HCT116 (cell line): ENCODE measurements at regions not wholly inside any gene's neighbourhood (a gene's known extent, or its start where the extent isn't known, plus 50 kb on each side); places are given as distances from the start of the nearest gene placed in this dataset.

Source experiments
- ATAC-seq: fragments of 200-7000 bp; cut with Tn5 transposase; 2 replicates; pipeline ENCODE4 v1.9.1; 2020; ENCODE audit warnings: mild to moderate bottlenecking, moderate library complexity
- BruUV-seq: library from RNA; stranded (reverse); fragments of 400-500 nt; replicated peaks from 2 replicates; lab custom pipeline; 2021; lab: Mats Ljungman, UMichigan
- CTCF ChIA-PET: fragments of 300-600 bp; sonication (Branson Sonifier 250); formaldehyde crosslinking; loops from one replicate; lab custom pipeline; 2021; ENCODE audit warnings: antibody characterized with exemption; lab: Charles Lee
- POLR2A ChIA-PET: fragments of 300-600, 350-600 bp; sonication (Branson Sonifier 250); formaldehyde crosslinking; loops from one replicate; lab custom pipeline; 2021; ENCODE audit warnings: antibody characterized with exemption; lab: Charles Lee
- RAD21 ChIA-PET, 2 experiments: fragments of 300-600 bp; sonication (Branson Sonifier 250); formaldehyde crosslinking; loops; one replicate each; lab custom pipeline; 2023; ENCODE audit warnings: low total read pairs in 2 of 2; ENCODE audit not compliant: uncharacterized antibody in 2 of 2, unreplicated experiment in 2 of 2, low non-redundant PET in 1 of 2; lab: Charles Lee
- DNase-seq: peaks from one replicate; pipeline ENCODE4 v3.0.0-alpha.2; 2010; ENCODE audit warnings: low read depth, low spot score
- H2AFZ ChIP-seq: fragments of 200-600 bp; shearing (Covaris generic), sonication (generic); 2 replicates; pipeline ENCODE4 v1.6.1; 2017; ENCODE audit warnings: low read depth, mixed run types, mixed read lengths, antibody characterized with exemption, low read length; ENCODE audit not compliant: poor library complexity, severe bottlenecking
- H3K27ac ChIP-seq: 2 replicates; pipeline ENCODE4 v1.5.1; 2012; ENCODE audit warnings: low read depth, low read length
- H3K27me3 ChIP-seq: fragments of 200-600 bp; sonication (generic); 2 replicates; pipeline ENCODE4 v1.6.1; 2016; ENCODE audit warnings: mixed run types, low read length, mixed read lengths; ENCODE audit not compliant: insufficient read depth
- H3K36me3 ChIP-seq, 2 experiments: fragments of 200-500 bp in 1 of 2; fragments of 200-600 bp in 1 of 2; sonication (Bioruptor generic) in 1 of 2; sonication (generic) in 1 of 2; 2 replicates each; pipeline versions ENCODE4 v1.5.1 to v1.6.1; 2014 to 2016; ENCODE audit warnings: low read length in 2 of 2, inconsistent platforms in 1 of 2, mixed read lengths in 1 of 2, mixed run types in 1 of 2; ENCODE audit not compliant: insufficient read depth in 2 of 2, control insufficient read depth in 1 of 2
- H3K4me1 ChIP-seq, 2 experiments: fragments of 200-600 bp in 1 of 2; sonication (generic) in 1 of 2; 2 replicates each; pipeline versions ENCODE4 v1.5.1 to v1.6.1; 2012 to 2017; ENCODE audit warnings: low read length in 2 of 2, inconsistent platforms in 1 of 2, mild to moderate bottlenecking in 1 of 2, mixed read lengths in 1 of 2, mixed run types in 1 of 2, moderate library complexity in 1 of 2; ENCODE audit not compliant: insufficient read depth in 2 of 2, control insufficient read depth in 1 of 2
- H3K4me2 ChIP-seq: fragments of 200-600 bp; sonication (generic); 2 replicates; pipeline ENCODE4 v1.6.1; 2017; ENCODE audit warnings: mixed run types, low read length, mixed read lengths
- H3K4me3 ChIP-seq, 2 experiments: fragments of 200-600 bp in 1 of 2; sonication (generic) in 1 of 2; replicated peaks in 1 of 2; 2 replicates each; pipeline ENCODE4 v1.5.1; 2011 to 2016; ENCODE audit warnings: low read length in 2 of 2, control low read depth in 1 of 2, low read depth in 1 of 2, mild to moderate bottlenecking in 1 of 2, mixed read lengths in 1 of 2, mixed run types in 1 of 2
- H3K79me2 ChIP-seq: fragments of 200-600 bp; sonication (generic); 2 replicates; pipeline ENCODE4 v1.6.1; 2017; ENCODE audit warnings: mild to moderate bottlenecking, mixed run types, low read length, moderate library complexity, mixed read lengths; ENCODE audit not compliant: insufficient read depth
- H3K9ac ChIP-seq: fragments of 200-600 bp; sonication (generic); 2 replicates; pipeline ENCODE4 v1.6.1; 2016; ENCODE audit warnings: low read length, mixed read lengths
- H3K9me2 ChIP-seq: fragments of 200-600 bp; sonication (generic), shearing (Covaris generic); 2 replicates; pipeline ENCODE4 v1.6.1; 2017; ENCODE audit warnings: mixed run types, mild to moderate bottlenecking, moderate library complexity; ENCODE audit not compliant: insufficient read depth
- H3K9me3 ChIP-seq, 2 experiments: fragments of 200-500 bp in 1 of 2; fragments of 200-600 bp in 1 of 2; sonication (Bioruptor generic) in 1 of 2; sonication (generic) in 1 of 2; 2 replicates each; pipeline ENCODE4 v1.6.1; 2014 to 2017; ENCODE audit warnings: low read length in 2 of 2, mixed read lengths in 2 of 2, inconsistent platforms in 1 of 2, low read depth in 1 of 2, mild to moderate bottlenecking in 1 of 2, mixed run types in 1 of 2, moderate library complexity in 1 of 2; ENCODE audit not compliant: control insufficient read depth in 1 of 2, insufficient read depth in 1 of 2
- H4K20me1 ChIP-seq: fragments of 200-600 bp; sonication (generic), shearing (Covaris generic); 2 replicates; pipeline ENCODE4 v1.6.1; 2017; ENCODE audit warnings: mixed run types, mild to moderate bottlenecking, moderate library complexity; ENCODE audit not compliant: insufficient read depth
- CEBPB ChIP-seq: IDR thresholded peaks from 2 replicates; pipeline ENCODE4 v1.6.1; 2012; ENCODE audit warnings: low read depth
- ELF1 ChIP-seq: IDR thresholded peaks from 2 replicates; pipeline ENCODE4 v1.6.1; 2012; ENCODE audit warnings: low read depth, borderline replicate concordance
- EZH2 ChIP-seq: fragments of 200-600 bp; sonication (generic); IDR thresholded peaks from 2 replicates; pipeline ENCODE4 v1.6.1; 2017; ENCODE audit warnings: antibody characterized with exemption, mixed run types
- EZH2phosphoT487 ChIP-seq: fragments of 200-600 bp; IDR thresholded peaks from 2 replicates; pipeline ENCODE4 v1.6.1; 2018; ENCODE audit warnings: antibody characterized with exemption, borderline replicate concordance
- FOSL1 ChIP-seq: IDR thresholded peaks from 2 replicates; pipeline ENCODE4 v1.6.1; 2012; ENCODE audit warnings: low read depth
- JUND ChIP-seq: IDR thresholded peaks from 2 replicates; pipeline ENCODE4 v1.6.1; 2012
- POLR2A ChIP-seq: IDR thresholded peaks from 2 replicates; pipeline ENCODE4 v1.7.0; 2011; ENCODE audit warnings: borderline replicate concordance; ENCODE audit not compliant: insufficient read depth, insufficient read length; ENCODE audit errors: extremely low read depth
- POLR2AphosphoS5 ChIP-seq: IDR thresholded peaks from 2 replicates; pipeline ENCODE4 v1.6.1; 2011; ENCODE audit warnings: mild to moderate bottlenecking, low read depth, low read length, moderate library complexity
- RAD21 ChIP-seq: IDR thresholded peaks from 2 replicates; pipeline ENCODE4 v1.6.1; 2012; ENCODE audit warnings: low read depth, mild to moderate bottlenecking
- REST ChIP-seq: IDR thresholded peaks from 2 replicates; pipeline ENCODE4 v1.6.1; 2012; ENCODE audit warnings: low read depth
- SIN3A ChIP-seq: IDR thresholded peaks from 2 replicates; pipeline ENCODE4 v1.6.1; 2012; ENCODE audit warnings: low read depth
- SP1 ChIP-seq: IDR thresholded peaks from 2 replicates; pipeline ENCODE4 v1.6.1; 2012; ENCODE audit warnings: low read depth
- SRF ChIP-seq: IDR thresholded peaks from 2 replicates; pipeline ENCODE4 v1.6.1; 2012; ENCODE audit warnings: low read depth
- TCF7L2 ChIP-seq: IDR thresholded peaks from 2 replicates; pipeline ENCODE4 v1.7.0; 2011; ENCODE audit warnings: borderline replicate concordance, inconsistent platforms; ENCODE audit not compliant: insufficient read depth, insufficient read length; ENCODE audit errors: extremely low read depth
- ZFX ChIP-seq: fragments of 450-650 bp; IDR thresholded peaks from 2 replicates; pipeline ENCODE4 v1.6.1; 2017
- intact Hi-C: fragments of 100-400 bp; cut with micrococcal nuclease; formaldehyde crosslinking; loops from 2 replicates; pipeline ENCODE4 v1.10.0; 2022
- TF ChIP-seq, protein P1 (sequence below): IDR thresholded peaks from 2 replicates; pipeline ENCODE4 v1.6.1; 2012

DNA sequence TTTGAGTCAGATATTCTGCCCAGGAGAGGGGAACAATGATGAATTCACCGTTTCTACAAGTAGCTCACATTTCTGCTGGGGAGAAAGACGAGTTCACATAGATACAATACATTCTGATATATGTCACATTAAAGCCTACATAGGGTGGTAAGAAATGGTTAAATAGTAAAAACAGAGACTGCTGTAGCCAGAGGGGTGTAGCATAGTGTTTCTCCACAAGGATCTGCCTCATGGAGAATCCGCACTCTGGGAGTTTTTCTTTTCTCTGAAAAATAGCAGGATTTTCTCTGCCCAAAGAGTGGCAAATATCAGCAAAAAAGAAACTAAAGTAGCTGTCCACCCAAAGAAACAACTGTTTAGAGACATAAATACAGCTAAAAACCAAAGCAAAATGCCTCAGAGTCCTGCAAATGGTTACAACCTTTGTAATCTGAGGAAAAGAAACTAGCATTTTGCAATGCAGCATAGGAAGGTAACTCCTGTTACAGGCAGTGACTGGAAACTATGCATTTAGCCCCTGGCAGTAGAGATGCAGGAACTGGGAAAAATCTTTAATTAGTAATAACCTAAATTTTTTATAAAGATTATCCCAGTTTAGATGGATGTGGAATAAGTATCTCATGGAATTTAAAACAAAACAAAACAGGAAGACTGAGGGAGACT is 1126.7 kb upstream of the ADGRL2 start:
- CTCF ChIA-PET, result no interaction called here
- no peak for ATAC-seq
- TF ChIP-seq SIN3A (no peak), POLR2A (no peak), ZFX (no peak)

GRCh38 chr1:80668372-80668771 is 1132.4 kb upstream of the ADGRL2 start:
- no peak overlapping the region for H3K4me3 ChIP-seq
- intact Hi-C loops, result no loop called here
- H3K9me3 ChIP-seq, result no peaks in the 10 kb centered on the region
- TF ChIP-seq ZFX (no peak), EZH2phosphoT487 (no peak), CEBPB (no peak), EZH2 (no peak), ELF1 (no peak), JUND (no peak), POLR2AphosphoS5 (no peak), SRF (no peak), FOSL1 (no peak), SP1 (no peak), POLR2A (no peak), TCF7L2 (no peak), RAD21 (no peak), SIN3A (no peak), REST (no peak)
- TF ChIP-seq, protein P1, sequence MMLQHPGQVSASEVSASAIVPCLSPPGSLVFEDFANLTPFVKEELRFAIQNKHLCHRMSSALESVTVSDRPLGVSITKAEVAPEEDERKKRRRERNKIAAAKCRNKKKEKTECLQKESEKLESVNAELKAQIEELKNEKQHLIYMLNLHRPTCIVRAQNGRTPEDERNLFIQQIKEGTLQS, result no peak
- H3K27me3 ChIP-seq, result no peaks in the 10 kb centered on the region
- H3K36me3 ChIP-seq, result no peaks in the 10 kb centered on the region
- H4K20me1 ChIP-seq, result no peaks in the 10 kb centered on the region
- H3K4me1 ChIP-seq, result no peaks in the 10 kb centered on the region
- H3K9me2 ChIP-seq, result no peaks in the 10 kb centered on the region
- H3K79me2 ChIP-seq, result no peaks in the 10 kb centered on the region
- no peak overlapping the region for H3K4me2 ChIP-seq
- ATAC-seq, result no peak
- no TSS peak for BruUV-seq
- ChIA-PET POLR2A (no interaction called here), CTCF (no interaction called here), RAD21 (no interaction called here)
- no peak overlapping the region for H2AFZ ChIP-seq
- no peak for DNase-seq
- no peak overlapping the region for H3K27ac ChIP-seq
- no peak overlapping the region for H3K9ac ChIP-seq

More for the DNA sequence above, 1126.7 kb upstream of the ADGRL2 start:
- no peaks in the 10 kb centered on the region for H3K9me3 ChIP-seq
- H3K9ac ChIP-seq, result no peak overlapping the region
- no peaks in the 10 kb centered on the region for H3K79me2 ChIP-seq
- H3K27ac ChIP-seq, result no peak overlapping the region
- H3K4me3 ChIP-seq, result no peak overlapping the region
- no peaks in the 10 kb centered on the region for H3K27me3 ChIP-seq
- no peak overlapping the region for H3K4me2 ChIP-seq
- no peak overlapping the region for H2AFZ ChIP-seq
- no peaks in the 10 kb centered on the region for H3K36me3 ChIP-seq
- DNase-seq, result no peak
- ChIA-PET RAD21 (no interaction called here), POLR2A (no interaction called here)
- no peaks in the 10 kb centered on the region for H3K4me1 ChIP-seq
- H4K20me1 ChIP-seq, result no peaks in the 10 kb centered on the region
- no peaks in the 10 kb centered on the region for H3K9me2 ChIP-seq
- no TSS peak for BruUV-seq
- intact Hi-C loops, result no loop called here
